Chondrocyte (in vitro differentiated cells): ENCODE measurements at regions not wholly inside any gene's neighbourhood (a gene's known extent, or its start where the extent isn't known, plus 50 kb on each side); places are given as distances from the start of the nearest gene placed in this dataset.

Experiments
- DNase-seq: peaks from one replicate; pipeline ENCODE4 v3.0.0; 2021; ENCODE audit warnings: mixed read lengths, low spot score
- H3K27ac Mint-ChIP-seq: one replicate; pipeline ENCODE4 v1.8.0; 2021; ENCODE audit warnings: mild to moderate bottlenecking, moderate library complexity, mixed read lengths; ENCODE audit not compliant: unreplicated experiment
- H3K27me3 Mint-ChIP-seq: 2 replicates; pipeline ENCODE4 v1.8.0; 2021; ENCODE audit warnings: low read depth, mixed read lengths
- H3K36me3 Mint-ChIP-seq: 2 replicates; pipeline ENCODE4 v1.8.0; 2021; ENCODE audit warnings: low read depth, mixed read lengths
- H3K4me1 Mint-ChIP-seq: 2 replicates; pipeline ENCODE4 v1.8.0; 2021; ENCODE audit warnings: low read depth, mild to moderate bottlenecking, mixed read lengths
- H3K4me3 Mint-ChIP-seq: one replicate; pipeline ENCODE4 v1.8.0; 2021; ENCODE audit warnings: mild to moderate bottlenecking, moderate library complexity, mixed read lengths; ENCODE audit not compliant: unreplicated experiment
- H3K9me3 Mint-ChIP-seq: 2 replicates; pipeline ENCODE4 v1.8.0; 2021; ENCODE audit warnings: low read depth, mixed read lengths
- TF ChIP-seq, protein P1 (sequence below): fragments of 200-600 bp; sonication (generic); IDR thresholded peaks from 2 replicates; pipeline ENCODE4 v1.5.0; 2021; ENCODE audit warnings: antibody characterized with exemption, mild to moderate bottlenecking, moderate library complexity

DNA sequence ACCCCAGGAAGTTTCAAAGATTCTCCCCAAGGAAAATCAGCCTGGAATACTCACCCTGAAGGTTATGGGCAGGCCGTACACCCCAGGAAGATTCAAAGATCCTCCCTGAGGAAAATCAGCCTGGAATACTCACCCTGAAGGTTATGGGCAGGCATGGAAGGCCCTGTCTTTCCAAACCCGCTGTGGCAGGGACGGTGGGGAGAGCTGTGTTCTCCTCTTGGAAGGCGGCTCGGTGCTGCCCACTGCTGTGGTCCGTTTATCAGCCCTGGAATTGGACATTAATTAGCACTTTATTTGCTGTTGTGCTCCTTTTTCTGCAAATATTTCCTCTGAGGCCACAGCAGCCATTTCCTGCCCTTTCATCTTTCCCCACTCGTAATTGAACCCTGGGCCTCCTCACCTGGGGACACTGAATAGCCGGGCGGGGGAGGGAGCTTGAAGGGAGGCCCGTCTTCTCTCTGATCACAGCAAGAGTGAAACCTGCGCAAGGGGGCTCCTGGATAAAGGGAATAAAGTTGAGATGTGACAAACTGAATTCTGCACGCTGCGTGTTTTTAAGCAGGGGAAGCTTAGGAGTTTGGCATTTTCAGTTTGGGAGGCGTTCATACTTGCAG lies 308.7 kb upstream of the SALL3 start:
- peak; percentile 53 for DNase-seq
- Mint-ChIP-seq H3K36me3 (no peaks in the 10 kb centered on the region), H3K27ac (no peak overlapping the region), H3K4me3 (no peak overlapping the region), H3K4me1 (no peaks in the 10 kb centered on the region), H3K27me3 (no peaks in the 10 kb centered on the region), H3K9me3 (peaks cover 10% of the 10 kb centered on the region)
- TF ChIP-seq, protein P1, sequence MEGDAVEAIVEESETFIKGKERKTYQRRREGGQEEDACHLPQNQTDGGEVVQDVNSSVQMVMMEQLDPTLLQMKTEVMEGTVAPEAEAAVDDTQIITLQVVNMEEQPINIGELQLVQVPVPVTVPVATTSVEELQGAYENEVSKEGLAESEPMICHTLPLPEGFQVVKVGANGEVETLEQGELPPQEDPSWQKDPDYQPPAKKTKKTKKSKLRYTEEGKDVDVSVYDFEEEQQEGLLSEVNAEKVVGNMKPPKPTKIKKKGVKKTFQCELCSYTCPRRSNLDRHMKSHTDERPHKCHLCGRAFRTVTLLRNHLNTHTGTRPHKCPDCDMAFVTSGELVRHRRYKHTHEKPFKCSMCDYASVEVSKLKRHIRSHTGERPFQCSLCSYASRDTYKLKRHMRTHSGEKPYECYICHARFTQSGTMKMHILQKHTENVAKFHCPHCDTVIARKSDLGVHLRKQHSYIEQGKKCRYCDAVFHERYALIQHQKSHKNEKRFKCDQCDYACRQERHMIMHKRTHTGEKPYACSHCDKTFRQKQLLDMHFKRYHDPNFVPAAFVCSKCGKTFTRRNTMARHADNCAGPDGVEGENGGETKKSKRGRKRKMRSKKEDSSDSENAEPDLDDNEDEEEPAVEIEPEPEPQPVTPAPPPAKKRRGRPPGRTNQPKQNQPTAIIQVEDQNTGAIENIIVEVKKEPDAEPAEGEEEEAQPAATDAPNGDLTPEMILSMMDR: no peak

GRCh38 chr18:78671551-78671950 lies 308.1 kb upstream of the SALL3 start:
- Mint-ChIP-seq H3K4me3 (no peak overlapping the region), H3K4me1 (no peaks in the 10 kb centered on the region), H3K27me3 (no peaks in the 10 kb centered on the region), H3K9me3 (peaks cover 14% of the 10 kb centered on the region), H3K36me3 (no peaks in the 10 kb centered on the region), H3K27ac (no peak overlapping the region)
- no peak for DNase-seq
- TF ChIP-seq, protein P1: no peak

DNA sequence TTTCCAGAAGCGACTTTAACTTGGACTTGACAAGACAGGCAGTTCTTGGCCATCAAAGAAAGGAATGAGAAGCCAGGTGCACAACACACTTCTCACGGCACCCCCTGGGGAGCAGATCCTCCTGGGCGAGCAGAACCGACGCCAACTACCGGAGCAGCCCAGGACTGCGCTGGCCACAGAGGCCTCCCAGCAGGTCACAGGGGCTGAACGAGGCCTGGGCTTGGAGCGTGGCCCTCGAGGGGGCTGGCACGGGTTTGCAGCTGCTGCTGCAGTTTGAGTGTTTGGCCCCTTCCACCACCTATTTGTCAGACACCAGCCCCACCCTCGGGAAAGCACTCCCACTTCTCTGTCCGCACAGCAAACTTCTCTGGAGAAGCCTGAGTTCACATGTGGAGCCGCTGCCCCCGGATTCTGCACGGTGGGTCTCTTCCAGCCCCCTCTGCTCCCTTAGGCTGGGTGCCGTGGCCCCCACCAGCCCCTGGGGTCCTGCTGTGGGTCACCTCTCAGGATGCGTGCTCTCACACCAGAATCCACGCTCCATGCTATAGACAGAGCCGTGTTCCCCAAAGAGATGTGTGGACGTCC lies 306.7 kb upstream of the SALL3 start:
- Mint-ChIP-seq H3K4me1 (no peaks in the 10 kb centered on the region), H3K36me3 (no peaks in the 10 kb centered on the region), H3K9me3 (peaks cover 10% of the 10 kb centered on the region)

DNA sequence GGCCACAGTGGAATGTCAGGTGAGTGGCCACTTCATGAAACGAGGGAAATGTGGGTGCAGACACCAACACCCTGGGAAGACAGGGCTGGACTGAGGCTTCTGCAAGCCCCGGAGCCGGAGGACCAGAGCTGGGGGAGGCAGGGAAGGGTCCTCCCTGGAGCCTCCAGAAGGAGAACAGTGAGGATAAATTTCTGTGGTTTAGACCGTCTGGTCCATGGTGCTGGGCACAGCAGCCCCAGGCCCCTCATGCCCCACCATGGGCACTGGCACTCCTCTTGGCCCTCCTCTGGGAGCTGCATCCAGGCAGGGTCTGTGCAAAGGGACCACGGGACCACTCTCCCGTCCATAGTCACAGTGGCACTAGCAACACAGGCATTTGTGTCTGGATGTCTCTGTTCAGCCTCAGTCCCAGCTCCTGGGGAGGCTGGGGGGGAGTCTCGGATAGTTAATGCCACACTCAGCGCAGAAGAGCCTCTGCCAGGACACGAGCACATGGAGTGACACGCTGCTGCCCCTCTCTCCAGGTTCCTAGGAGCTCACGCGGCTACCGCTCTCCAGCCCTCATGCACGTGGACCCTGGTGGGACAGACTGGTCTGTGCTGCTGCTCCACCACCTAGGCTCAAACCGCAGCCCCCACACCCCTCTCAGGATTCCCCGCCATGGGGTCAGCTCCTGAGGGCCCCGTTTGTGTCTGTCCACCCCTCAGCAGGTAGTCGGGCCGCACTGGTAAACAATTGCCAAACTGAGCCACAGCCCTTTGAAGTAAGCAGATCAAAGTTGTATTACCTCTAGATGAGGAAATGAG lies 305.9 kb upstream of the SALL3 start:
- Mint-ChIP-seq H3K36me3 (no peaks in the 10 kb centered on the region), H3K9me3 (peaks cover 13% of the 10 kb centered on the region), H3K4me1 (no peaks in the 10 kb centered on the region), H3K27ac (no peak overlapping the region), H3K27me3 (no peaks in the 10 kb centered on the region), H3K4me3 (no peak overlapping the region)
- DNase-seq: peak; percentile 86
- TF ChIP-seq, protein P1: no peak

More for the DNA sequence above, 306.7 kb upstream of the SALL3 start:
- DNase-seq: peak; percentile 69
- H3K4me3 Mint-ChIP-seq: no peak overlapping the region
- TF ChIP-seq, protein P1: no peak
- H3K27ac Mint-ChIP-seq: no peak overlapping the region
- no peaks in the 10 kb centered on the region for H3K27me3 Mint-ChIP-seq

DNA sequence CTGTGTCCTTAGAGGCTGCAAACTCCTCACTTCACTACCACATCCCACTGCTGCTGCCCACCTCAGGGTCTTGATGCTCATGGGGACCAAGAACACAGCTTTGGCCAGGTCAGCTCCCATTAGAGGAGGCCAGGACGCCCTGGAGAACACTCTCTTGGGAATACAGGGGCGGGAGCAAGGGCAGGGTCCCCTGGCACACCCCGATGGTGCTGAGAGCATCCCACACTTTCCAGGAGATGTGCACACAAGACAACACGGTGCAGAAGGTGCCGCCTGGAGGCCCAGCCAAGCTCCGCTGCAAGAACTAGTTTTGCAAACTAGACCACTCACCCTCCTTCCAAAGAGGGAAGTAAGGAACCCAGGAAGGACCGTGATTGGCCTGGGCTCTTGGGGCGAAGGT lies 304.4 kb upstream of the SALL3 start:
- Mint-ChIP-seq H3K27me3 (no peaks in the 10 kb centered on the region), H3K27ac (no peak overlapping the region)

More for the DNA sequence above, 304.4 kb upstream of the SALL3 start:
- no peak for DNase-seq
- Mint-ChIP-seq H3K36me3 (no peaks in the 10 kb centered on the region), H3K4me3 (no peak overlapping the region), H3K4me1 (no peaks in the 10 kb centered on the region), H3K9me3 (peaks cover 15% of the 10 kb centered on the region)
- TF ChIP-seq, protein P1: no peak
